OCI-LY1 (cell line): ENCODE measurements at regions not wholly inside any gene's neighbourhood (a gene's known extent, or its start where the extent isn't known, plus 50 kb on each side); places are given as distances from the start of the nearest gene placed in this dataset.
"Not testable (repeated sequence)": the region's sequence is repeated elsewhere in the genome, so short reads cannot be mapped to it uniquely, and the experiment has no call there.

ENCODE experiments used
- CTCF ChIP-seq: fragments of 200-600 bp; sonication (generic), shearing (Covaris generic); IDR thresholded peaks from 2 replicates; pipeline ENCODE4 v1.5.1; 2017; ENCODE audit warnings: mild to moderate bottlenecking, antibody characterized with exemption, low read length, moderate library complexity, mixed read lengths
- EZH2 ChIP-seq: fragments of 200-600 bp; sonication (generic), shearing (Covaris generic); IDR thresholded peaks from 2 replicates; pipeline ENCODE4 v1.8.0; 2017; ENCODE audit warnings: borderline replicate concordance, mixed run types, mild to moderate bottlenecking, antibody characterized with exemption, low read length, moderate library complexity, mixed read lengths

DNA sequence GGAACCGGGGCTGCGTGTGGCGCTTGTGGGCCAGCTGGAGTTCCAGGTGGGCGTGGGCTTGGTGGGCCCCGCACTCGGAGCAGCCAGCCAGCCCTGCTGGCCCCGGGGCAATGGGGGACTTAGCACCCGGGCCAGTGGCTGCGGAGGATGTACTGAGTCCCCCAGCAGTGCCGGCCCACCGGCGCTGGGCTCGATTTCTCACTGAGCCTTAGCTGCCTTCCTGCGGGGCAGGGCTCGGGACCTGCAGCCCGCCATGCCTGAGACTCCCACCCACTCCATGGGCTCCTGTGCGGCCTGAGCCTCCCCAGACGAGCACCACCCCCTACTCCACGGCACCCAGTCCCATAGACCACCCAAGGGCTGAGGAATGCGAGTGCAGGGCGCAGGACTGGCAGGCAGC is 963.6 kb upstream of the PCDH20 start:
- TF ChIP-seq CTCF, EZH2: not testable (repeated sequence)
